Choroid plexus epithelial cell (primary cell): ENCODE measurements at regions not wholly inside any gene's neighbourhood (a gene's known extent, or its start where the extent isn't known, plus 50 kb on each side); places are given as distances from the start of the nearest gene placed in this dataset.
"Not testable (repeated sequence)": the region's sequence is repeated elsewhere in the genome, so short reads cannot be mapped to it uniquely, and the experiment has no call there.

Experiments
- DNase-seq: peaks from one replicate; pipeline ENCODE4 v3.0.0-alpha.2; 2010; ENCODE audit warnings: low read depth
- H3K4me3 ChIP-seq: 2 replicates; pipeline ENCODE4 v1.5.1; 2011; ENCODE audit warnings: low read depth, mild to moderate bottlenecking, control low read depth, low read length, moderate library complexity
- CTCF ChIP-seq: conservative IDR thresholded peaks from 2 replicates; pipeline ENCODE4 v1.5.1; 2011; ENCODE audit warnings: low read depth, mild to moderate bottlenecking, control low read depth, inconsistent platforms, low read length, moderate library complexity

DNA sequence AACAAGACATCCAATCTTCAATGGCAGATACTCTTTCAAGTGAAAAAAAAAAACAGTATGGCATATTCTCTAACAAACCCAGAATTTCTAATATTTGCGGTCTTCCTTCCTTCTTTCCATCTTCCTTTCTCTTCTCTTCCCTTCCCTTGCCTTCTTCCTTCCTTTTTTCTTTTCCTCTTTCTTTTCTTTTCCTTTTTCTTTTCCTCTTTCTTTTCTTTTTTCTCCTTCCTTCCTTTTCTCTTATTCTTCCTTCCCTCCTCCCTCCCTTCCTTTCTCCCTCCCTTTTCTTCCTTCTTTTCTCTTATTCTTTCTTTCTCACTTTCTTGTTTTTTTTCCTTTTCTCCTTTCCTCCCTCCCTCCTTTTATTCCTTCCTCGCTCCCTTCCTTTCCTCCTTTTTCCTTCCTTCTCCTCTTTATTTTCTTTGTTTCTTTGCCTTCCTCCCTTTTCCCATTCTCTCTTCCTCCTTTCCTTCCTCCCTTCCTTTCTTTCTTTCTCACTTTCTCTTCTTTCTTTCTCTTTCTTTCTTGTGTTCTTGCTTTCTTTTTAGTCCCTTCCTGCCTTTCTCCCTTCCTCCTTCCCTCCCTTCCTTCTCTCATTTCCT is 209.0 kb downstream of the ZNF92 start:
- DNase-seq, H3K4me3 ChIP-seq: not testable (repeated sequence)

GRCh38 chr7:65602495-65602894 is 228.8 kb downstream of the ZNF92 start:
- H3K4me3 ChIP-seq, DNase-seq: not testable (repeated sequence)

GRCh38 chr7:65609131-65609530 is 235.5 kb downstream of the ZNF92 start:
- no peak for DNase-seq
- TF ChIP-seq CTCF = no peak
- H3K4me3 ChIP-seq = no peak overlapping the region

- H3K4me3 ChIP-seq, DNase-seq: not testable (repeated sequence)
Observed at GRCh38 chr7:65613644-65614289, 240.1 kb downstream of the ZNF92 start.

DNA sequence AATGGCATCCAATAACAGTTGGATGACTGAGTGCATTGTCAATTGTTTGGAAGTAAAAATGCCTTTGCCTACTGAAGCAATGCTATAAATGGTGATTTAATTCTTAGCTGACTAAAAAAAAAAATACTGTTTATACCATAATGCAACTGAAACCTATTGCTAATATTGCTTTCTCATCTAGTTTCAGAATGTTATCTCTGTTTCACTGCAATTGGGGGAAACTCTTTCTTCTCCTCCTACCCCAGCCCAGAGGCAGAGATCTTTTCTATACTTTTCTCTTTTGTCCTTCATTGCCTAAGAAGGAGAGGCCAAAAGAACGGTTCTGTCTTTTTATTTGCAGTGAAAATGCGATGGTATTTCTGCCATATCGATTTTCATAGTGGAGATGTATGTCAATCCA is 242.5 kb downstream of the ZNF92 start:
- not testable (repeated sequence) for H3K4me3 ChIP-seq, DNase-seq

GRCh38 chr7:65620216-65620615 is 246.6 kb downstream of the ZNF92 start:
- H3K4me3 ChIP-seq, DNase-seq: not testable (repeated sequence)

DNA sequence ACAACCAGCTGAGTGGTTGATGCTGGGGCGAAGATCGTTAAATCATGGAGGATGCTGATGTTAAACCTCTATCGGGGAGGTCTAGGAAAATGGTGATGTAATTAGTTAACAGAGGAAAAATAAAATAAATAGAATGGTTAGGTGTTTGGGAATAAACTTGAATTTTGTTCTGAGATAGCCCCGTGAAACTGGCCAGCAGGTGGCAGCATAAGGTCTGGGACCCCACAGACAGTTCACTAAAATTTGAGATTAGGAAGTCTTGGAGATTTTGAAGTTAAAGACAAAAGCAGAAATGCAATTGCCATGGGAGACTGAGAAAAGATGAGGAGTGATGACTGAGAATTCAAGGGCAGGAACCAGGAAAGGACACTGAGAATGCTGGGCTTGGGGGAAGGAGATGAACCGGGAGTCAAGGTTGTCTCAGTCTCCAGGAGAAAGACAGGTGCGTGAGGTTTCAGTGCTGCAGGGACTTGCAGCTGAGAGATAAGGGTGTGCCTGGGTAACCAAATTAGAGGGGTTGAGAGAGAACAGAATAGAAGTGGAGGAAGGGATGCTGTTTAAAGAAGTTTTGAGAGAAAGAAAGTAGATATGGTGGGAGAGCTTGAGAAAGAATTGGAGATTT is 248.0 kb downstream of the ZNF92 start:
- TF ChIP-seq CTCF = peak; percentile 64
- peak; percentile 24 for DNase-seq
- not testable (repeated sequence) for H3K4me3 ChIP-seq

DNA sequence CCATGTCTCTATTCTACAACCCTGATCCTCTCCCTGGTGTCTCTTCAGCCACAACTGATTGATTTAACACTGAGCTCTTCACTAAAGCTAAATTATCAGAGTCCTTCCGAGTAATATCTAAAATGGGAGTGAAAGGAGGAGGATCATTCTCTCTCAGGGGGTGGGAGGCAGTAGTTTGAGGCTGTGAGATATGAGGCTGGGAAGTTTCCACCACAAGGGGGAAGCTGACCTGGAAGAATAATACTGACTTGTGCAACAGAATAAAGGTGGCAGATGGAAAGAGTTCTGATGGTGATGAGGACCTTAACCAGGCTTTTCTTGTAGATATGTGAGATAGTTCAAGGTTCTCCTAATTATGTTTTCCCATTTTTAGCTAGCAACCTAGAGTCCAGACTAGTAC is 241.6 kb upstream of the VKORC1L1 start:
- not testable (repeated sequence) for H3K4me3 ChIP-seq, DNase-seq

DNA sequence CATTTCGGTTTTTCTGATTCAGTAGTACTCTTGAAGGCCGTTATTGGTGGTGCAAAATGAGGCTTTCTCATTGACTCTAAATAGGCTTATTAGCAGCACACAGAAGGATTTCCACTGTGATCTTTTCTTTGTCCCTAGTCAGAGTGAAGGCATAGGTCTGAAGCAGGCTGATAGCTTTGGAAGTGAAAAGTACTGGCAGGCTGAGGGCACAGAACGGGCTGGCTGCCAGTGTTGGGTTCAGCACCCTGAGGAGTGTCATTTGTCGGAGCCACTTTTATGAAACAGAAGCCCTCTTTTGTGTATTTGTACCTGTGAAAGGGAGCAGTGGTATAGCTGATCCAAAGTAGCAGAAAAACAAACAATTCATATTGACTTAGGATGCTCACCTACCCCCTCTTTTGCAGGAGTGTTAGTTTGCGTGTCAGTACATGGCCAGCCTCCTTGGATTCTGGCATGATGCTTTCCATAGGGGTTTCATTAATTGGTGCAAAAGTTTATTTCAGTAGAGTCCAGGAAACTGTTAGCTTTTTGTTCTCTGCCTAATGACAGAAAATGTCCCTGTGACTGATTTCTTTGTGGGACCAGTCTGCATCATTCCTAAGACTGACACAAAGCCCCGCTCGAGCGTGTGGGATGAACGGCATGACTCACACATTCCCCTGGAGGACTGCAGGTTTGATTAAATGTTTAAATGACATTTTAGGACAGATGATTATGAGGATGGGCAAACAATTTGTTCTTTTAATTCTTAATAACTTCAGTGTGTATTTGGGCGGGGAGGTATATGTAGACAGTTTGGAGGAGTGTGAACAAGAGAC is 239.1 kb upstream of the VKORC1L1 start:
- not testable (repeated sequence) for H3K4me3 ChIP-seq, DNase-seq

DNA sequence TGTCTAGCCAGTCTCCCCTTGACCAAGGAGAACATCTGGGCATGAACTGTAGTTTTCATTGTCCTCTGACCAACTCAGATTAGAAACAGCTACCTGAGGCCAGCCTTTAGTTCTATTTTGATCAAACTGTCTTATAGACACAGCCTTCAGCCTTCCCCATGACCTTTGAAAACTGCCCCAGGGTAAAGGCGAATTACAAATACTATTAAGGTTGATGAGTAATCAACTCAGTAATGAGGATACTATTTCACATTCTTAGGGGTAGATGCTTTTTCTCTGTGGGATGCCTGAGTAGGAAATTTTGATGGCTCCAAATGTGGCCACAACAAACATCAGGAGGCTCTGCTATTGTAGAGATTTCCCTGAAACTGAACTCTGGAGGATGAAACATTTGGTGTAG is 234.0 kb upstream of the VKORC1L1 start:
- DNase-seq, H3K4me3 ChIP-seq: not testable (repeated sequence)

- not testable (repeated sequence) for H3K4me3 ChIP-seq, DNase-seq
Observed at GRCh38 chr7:65639717-65640116, 233.2 kb upstream of the VKORC1L1 start.

- not testable (repeated sequence) for H3K4me3 ChIP-seq
Observed at GRCh38 chr7:65643498-65643897, 229.4 kb upstream of the VKORC1L1 start.

GRCh38 chr7:65647153-65647964 is 225.5 kb upstream of the VKORC1L1 start:
- DNase-seq, H3K4me3 ChIP-seq: not testable (repeated sequence)

More at GRCh38 chr7:65643498-65643897, 229.4 kb upstream of the VKORC1L1 start:
- not testable (repeated sequence) for DNase-seq

- not testable (repeated sequence) for H3K4me3 ChIP-seq, DNase-seq
Observed at GRCh38 chr7:65651174-65651573, 221.7 kb upstream of the VKORC1L1 start.

DNA sequence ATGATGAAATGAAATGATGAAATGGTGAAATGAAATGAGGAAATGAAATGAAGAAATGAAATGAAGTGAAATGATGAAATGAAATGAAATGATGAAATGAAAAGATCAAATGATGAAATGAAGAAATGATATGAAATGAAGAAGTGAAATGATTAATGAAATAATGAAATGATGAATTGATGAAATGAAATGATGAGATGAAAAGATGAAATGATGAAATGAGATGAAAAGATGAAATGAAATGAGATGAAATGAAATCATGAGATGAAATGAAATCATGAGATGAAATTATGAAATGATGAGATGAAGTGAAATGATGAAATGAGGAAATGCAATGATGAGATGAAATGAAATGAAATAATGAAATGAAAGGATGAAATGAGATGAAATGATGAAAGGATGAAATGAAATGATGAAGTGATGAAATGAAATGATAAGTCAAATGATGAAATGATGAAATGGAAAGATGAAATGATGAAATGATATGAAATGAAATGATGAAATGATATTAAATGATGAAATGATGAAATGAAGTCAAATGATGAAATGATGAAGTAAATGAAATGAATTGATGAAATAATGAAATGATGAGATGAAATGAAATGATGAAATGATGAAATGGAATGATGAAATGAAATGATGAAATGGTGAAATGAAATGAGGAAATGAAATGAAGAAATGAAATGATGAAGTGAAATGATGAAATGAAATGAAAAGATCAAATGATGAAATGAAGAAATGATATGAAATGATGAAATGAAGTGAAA is 220.9 kb upstream of the VKORC1L1 start:
- not testable (repeated sequence) for H3K4me3 ChIP-seq, DNase-seq
